Gastroesophageal sphincter (tissue), 4 donors: ENCODE measurements at regions not wholly inside any gene's neighbourhood (a gene's known extent, or its start where the extent isn't known, plus 50 kb on each side); places are given as distances from the start of the nearest gene placed in this dataset.

ENCODE experiments used
- ATAC-seq: fragments of 150-250 bp; one replicate; pipeline ENCODE4 v1.9.1; 2016; ENCODE audit warnings: mild to moderate bottlenecking, moderate library complexity
- H3K27ac ChIP-seq, 4 donors: fragments of 200-600 bp; sonication (generic) in 3 of 4; 1 replicate in 3 of 4; 2 replicates in 1 of 4; pipeline ENCODE4 v1.5.1; 2016 to 2019
- H3K27me3 ChIP-seq: fragments of 200-600 bp; sonication (generic); one replicate; pipeline ENCODE4 v1.5.1; 2019
- H3K36me3 ChIP-seq, 2 donors: fragments of 200-600 bp; sonication (generic); one replicate each; pipeline ENCODE4 v1.5.1; 2019; ENCODE audit warnings: control low read depth in 1 of 2
- H3K4me1 ChIP-seq, 3 donors: fragments of 200-600 bp; sonication (generic); 1 replicate in 2 of 3; 2 replicates in 1 of 3; pipeline ENCODE4 v1.5.1; 2016 to 2019; ENCODE audit warnings: control low read depth in 2 of 3
- H3K4me3 ChIP-seq, 2 donors: fragments of 200-600 bp; sonication (generic); one replicate each; pipeline ENCODE4 v1.5.1; 2019; ENCODE audit warnings: mild to moderate bottlenecking in 1 of 2, moderate library complexity in 1 of 2
- H3K9me3 ChIP-seq, 3 donors: fragments of 200-600 bp; sonication (generic); one replicate each; pipeline ENCODE4 v1.5.1; 2017 to 2019; ENCODE audit warnings: control low read depth in 2 of 3
- EP300 ChIP-seq: sonication (generic); formaldehyde crosslinking; IDR thresholded peaks from one replicate; pipeline ENCODE4 v1.6.1; 2017; ENCODE audit warnings: antibody characterized with exemption, mild to moderate bottlenecking
- POLR2A ChIP-seq, 2 donors: fragments of 450-650 bp; IDR thresholded peaks; one replicate each; pipeline ENCODE4 v1.6.1; 2017; ENCODE audit warnings: antibody characterized with exemption in 2 of 2, mild to moderate bottlenecking in 2 of 2, moderate library complexity in 1 of 2
- POLR2AphosphoS5 ChIP-seq: sonication (generic); formaldehyde crosslinking; IDR thresholded peaks from one replicate; pipeline ENCODE4 v1.6.1; 2017; ENCODE audit warnings: antibody characterized with exemption
- WGBS, 2 donors: methylation state at CpG; one replicate each; pipeline ENCODE4 v1.1.5; 2018; ENCODE audit warnings: low coverage in 1 of 2; 5-methylcytosine and 5-hydroxymethylcytosine counted together
- TF ChIP-seq, protein P1 (sequence below), 4 experiments: fragments of 200-600 bp in 2 of 4; fragments of 450-650 bp in 2 of 4; sonication (generic) in 1 of 4; IDR thresholded peaks; one replicate each; pipeline ENCODE4 v1.5.1; 2017 to 2019; ENCODE audit warnings: antibody characterized with exemption in 4 of 4, mild to moderate bottlenecking in 2 of 4, moderate library complexity in 2 of 4

DNA sequence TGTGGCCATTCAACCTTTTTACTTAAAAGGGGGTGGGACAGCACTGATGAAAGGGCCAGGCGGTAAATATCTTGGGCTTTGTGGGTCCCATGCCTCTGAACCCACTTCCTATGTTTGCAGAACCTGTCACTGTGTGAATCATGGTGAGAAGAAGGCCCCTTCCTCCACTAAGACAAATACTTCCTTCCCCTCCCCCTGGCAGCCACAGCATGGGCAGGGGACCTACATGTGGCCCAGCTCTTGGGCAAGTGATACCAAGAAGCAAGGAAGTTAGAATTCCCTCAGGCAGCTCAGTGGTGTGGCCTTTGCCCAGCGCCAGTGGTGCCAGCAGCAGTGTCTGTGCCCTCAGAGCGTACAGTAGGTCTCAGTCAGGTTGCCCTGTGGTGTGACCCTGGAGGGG lies 168.6 kb downstream of the TRIM33 start:
- Histone ChIP-seq H3K27ac (no peak overlapping the region), H3K4me3 (no peak overlapping the region), H3K9me3 (no peaks in the 10 kb centered on the region), H3K27me3 (no peaks in the 10 kb centered on the region), H3K36me3 (no peaks in the 10 kb centered on the region), H3K4me1 (peaks cover 0 to 14% (median 5%) of the 10 kb centered on the region in 3 donors)
- 92 to 100% methylated on average over 2 of the region's 3 CpGs for WGBS, 2 donors
- TF ChIP-seq POLR2AphosphoS5 (no peak), EP300 (no peak)
- TF ChIP-seq, protein P1, sequence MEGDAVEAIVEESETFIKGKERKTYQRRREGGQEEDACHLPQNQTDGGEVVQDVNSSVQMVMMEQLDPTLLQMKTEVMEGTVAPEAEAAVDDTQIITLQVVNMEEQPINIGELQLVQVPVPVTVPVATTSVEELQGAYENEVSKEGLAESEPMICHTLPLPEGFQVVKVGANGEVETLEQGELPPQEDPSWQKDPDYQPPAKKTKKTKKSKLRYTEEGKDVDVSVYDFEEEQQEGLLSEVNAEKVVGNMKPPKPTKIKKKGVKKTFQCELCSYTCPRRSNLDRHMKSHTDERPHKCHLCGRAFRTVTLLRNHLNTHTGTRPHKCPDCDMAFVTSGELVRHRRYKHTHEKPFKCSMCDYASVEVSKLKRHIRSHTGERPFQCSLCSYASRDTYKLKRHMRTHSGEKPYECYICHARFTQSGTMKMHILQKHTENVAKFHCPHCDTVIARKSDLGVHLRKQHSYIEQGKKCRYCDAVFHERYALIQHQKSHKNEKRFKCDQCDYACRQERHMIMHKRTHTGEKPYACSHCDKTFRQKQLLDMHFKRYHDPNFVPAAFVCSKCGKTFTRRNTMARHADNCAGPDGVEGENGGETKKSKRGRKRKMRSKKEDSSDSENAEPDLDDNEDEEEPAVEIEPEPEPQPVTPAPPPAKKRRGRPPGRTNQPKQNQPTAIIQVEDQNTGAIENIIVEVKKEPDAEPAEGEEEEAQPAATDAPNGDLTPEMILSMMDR (IDR thresholded peaks at IDR 0.05) = no peak
- no peak for ATAC-seq

- no peak for ATAC-seq
- no peak overlapping the region for H3K27ac ChIP-seq
- H3K4me3 ChIP-seq = no peak overlapping the region
- WGBS, 2 donors = 27 to 62% methylated on average over 2 to 5 of the region's 6 CpGs
- TF ChIP-seq POLR2A (IDR thresholded peaks at IDR 0.05) (no peak), POLR2AphosphoS5 (no peak), EP300 (no peak)
- TF ChIP-seq, protein P1 (IDR thresholded peaks at IDR 0.05) = no peak
- no peaks in the 10 kb centered on the region for H3K36me3 ChIP-seq
- H3K27me3 ChIP-seq = no peaks in the 10 kb centered on the region
- H3K9me3 ChIP-seq = no peaks in the 10 kb centered on the region
- H3K4me1 ChIP-seq = peaks cover 0 to 12% (median 5%) of the 10 kb centered on the region in 3 donors
Observed at GRCh38 chr1:114341856-114342255, 169.1 kb downstream of the TRIM33 start.

DNA sequence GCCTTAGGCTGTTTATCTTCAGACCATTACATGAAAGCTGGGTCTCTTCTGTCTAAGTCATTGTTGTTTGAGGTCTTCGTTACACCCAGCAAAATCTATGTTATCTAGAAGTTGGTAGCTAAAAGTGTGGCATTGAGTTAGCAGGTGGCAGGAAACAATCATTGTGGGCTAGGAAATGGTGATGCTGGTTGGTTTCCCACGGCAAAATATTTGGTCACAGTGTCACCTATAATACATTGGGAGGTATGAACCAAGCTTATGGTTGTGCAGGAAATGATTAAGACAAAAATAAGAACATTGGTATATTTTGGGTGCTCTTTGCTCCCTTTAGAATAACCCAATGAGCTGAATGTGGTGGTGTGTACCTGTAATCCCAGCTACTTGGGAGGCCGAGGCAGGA lies 169.7 kb downstream of the TRIM33 start:
- no peak for ATAC-seq
- no peak overlapping the region for H3K4me3 ChIP-seq
- 77 to 79% methylated on average over 2 to 3 of the region's 3 CpGs for WGBS, 2 donors

DNA sequence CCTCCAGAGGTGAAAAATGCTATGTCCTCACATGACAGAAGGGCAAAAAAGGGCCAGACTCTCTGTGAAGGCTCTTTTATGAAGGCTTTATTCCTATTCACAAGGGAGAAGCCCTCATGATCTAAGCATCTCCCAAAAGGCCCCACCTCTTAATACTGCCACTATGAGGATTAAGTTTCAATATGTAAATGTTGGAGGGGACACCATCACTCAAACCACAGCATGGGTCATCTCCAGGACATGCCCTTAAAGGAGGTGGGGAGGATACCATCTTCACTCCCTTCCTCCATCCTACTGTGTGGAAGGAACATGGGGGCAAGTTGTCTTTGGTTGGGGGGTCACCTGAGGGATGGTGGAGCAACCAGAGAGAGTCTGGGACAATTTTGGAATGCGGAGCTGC lies 170.1 kb downstream of the TRIM33 start:
- 92 to 100% methylated on average over 1 of the region's 1 CpG for WGBS, 2 donors
- no peak for ATAC-seq
- Histone ChIP-seq H3K9me3 (no peaks in the 10 kb centered on the region), H3K27ac (no peak overlapping the region), H3K4me3 (no peak overlapping the region), H3K36me3 (no peaks in the 10 kb centered on the region), H3K27me3 (no peaks in the 10 kb centered on the region), H3K4me1 (peaks cover 0 to 4% (median 4%) of the 10 kb centered on the region in 3 donors)
- TF ChIP-seq EP300 (no peak), POLR2AphosphoS5 (no peak), POLR2A (IDR thresholded peaks at IDR 0.05) (no peak)
- TF ChIP-seq, protein P1 (IDR thresholded peaks at IDR 0.05) = no peak

More for the DNA sequence above, 169.7 kb downstream of the TRIM33 start:
- Histone ChIP-seq H3K36me3 (no peaks in the 10 kb centered on the region), H3K9me3 (no peaks in the 10 kb centered on the region), H3K27me3 (no peaks in the 10 kb centered on the region), H3K27ac (no peak overlapping the region), H3K4me1 (peaks cover 0 to 8% (median 5%) of the 10 kb centered on the region in 3 donors)
- TF ChIP-seq, protein P1 (IDR thresholded peaks at IDR 0.05) = no peak
- TF ChIP-seq EP300 (no peak), POLR2AphosphoS5 (no peak), POLR2A (IDR thresholded peaks at IDR 0.05) (no peak)

GRCh38 chr1:114339379-114339778 lies 171.6 kb downstream of the TRIM33 start:
- Histone ChIP-seq H3K27me3 (no peaks in the 10 kb centered on the region), H3K4me1 (no peaks in the 10 kb centered on the region), H3K4me3 (no peak overlapping the region), H3K36me3 (no peaks in the 10 kb centered on the region), H3K27ac (no peak overlapping the region), H3K9me3 (no peaks in the 10 kb centered on the region)
- no peak for ATAC-seq
- no peak for TF ChIP-seq POLR2AphosphoS5
- no peak for TF ChIP-seq POLR2A (IDR thresholded peaks at IDR 0.05)
- TF ChIP-seq EP300 = no peak
- TF ChIP-seq, protein P1 (IDR thresholded peaks at IDR 0.05) = no peak
- 56 to 80% methylated on average over 1 to 2 of the region's 6 CpGs for WGBS, 2 donors
